Spleen (tissue), 11 donors: ENCODE measurements at regions not wholly inside any gene's neighbourhood (a gene's known extent, or its start where the extent isn't known, plus 50 kb on each side); places are given as distances from the start of the nearest gene placed in this dataset.
"Not testable (repeated sequence)": the region's sequence is repeated elsewhere in the genome, so short reads cannot be mapped to it uniquely, and the experiment has no call there.

Source experiments
- DNase-seq: peaks from one replicate; pipeline ENCODE4 v3.0.0-alpha.2; 2020
- H3K27ac ChIP-seq, 8 donors: fragments of 200-600 bp; sonication (generic) in 7 of 8; 1 replicate in 4 of 8; 2 replicates in 4 of 8; pipeline versions ENCODE4 v1.5.0 to v1.8.0; 2016 to 2021; ENCODE audit warnings: inconsistent platforms in 4 of 8, mild to moderate bottlenecking in 4 of 8, moderate library complexity in 1 of 8
- H3K27me3 ChIP-seq, 7 donors: fragments of 200-600 bp; sonication (generic) in 6 of 7; replicated peaks in 1 of 7; 1 replicate in 4 of 7; 2 replicates in 3 of 7; pipeline versions ENCODE4 v1.5.0 to v1.8.0; 2016 to 2021; ENCODE audit warnings: inconsistent platforms in 3 of 7, mild to moderate bottlenecking in 1 of 7
- H3K36me3 ChIP-seq, 6 donors: fragments of 200-600 bp; sonication (generic) in 5 of 6; 1 replicate in 4 of 6; 2 replicates in 2 of 6; pipeline versions ENCODE4 v1.5.0 to v1.8.0; 2016 to 2021; ENCODE audit warnings: inconsistent platforms in 2 of 6
- H3K4me1 ChIP-seq, 6 donors: fragments of 200-600 bp; sonication (generic) in 5 of 6; 1 replicate in 3 of 6; 2 replicates in 3 of 6; pipeline versions ENCODE4 v1.5.0 to v1.8.0; 2016 to 2021; ENCODE audit warnings: inconsistent platforms in 3 of 6
- H3K4me3 ChIP-seq, 8 donors: fragments of 200-600 bp; sonication (generic) in 7 of 8; 1 replicate in 4 of 8; 2 replicates in 4 of 8; pipeline versions ENCODE4 v1.5.0 to v1.8.0; 2016 to 2021; ENCODE audit warnings: inconsistent platforms in 4 of 8, mild to moderate bottlenecking in 4 of 8, moderate library complexity in 2 of 8
- H3K9me3 ChIP-seq, 8 donors: fragments of 200-600 bp; sonication (generic) in 7 of 8; 1 replicate in 4 of 8; 2 replicates in 4 of 8; pipeline versions ENCODE4 v1.5.0 to v1.8.0; 2016 to 2021; ENCODE audit warnings: inconsistent platforms in 4 of 8
- POLR2A ChIP-seq, 3 donors: fragments of 450-650 bp; IDR thresholded peaks; one replicate each; pipeline ENCODE4 v1.5.1; 2017; ENCODE audit warnings: antibody characterized with exemption in 3 of 3, mild to moderate bottlenecking in 1 of 3
- POLR2AphosphoS5 ChIP-seq, 3 donors: sonication (generic); formaldehyde crosslinking; IDR thresholded peaks; one replicate each; pipeline ENCODE4 v1.5.1; 2017; ENCODE audit warnings: antibody characterized with exemption in 3 of 3
- WGBS, 5 donors: extraction: QIAGEN DNeasy Blood & Tissue Kit in 3 of 5; methylation state at CpG; one replicate each; pipeline versions ENCODE4 v1.1.5 to v1.1.7; 2013 to 2018; 5-methylcytosine and 5-hydroxymethylcytosine counted together
- intact Hi-C: fragments of 100-400 bp; cut with DNase I; formaldehyde crosslinking; loops from one replicate; pipeline ENCODE4 v1.15.0; 2023; ENCODE audit warnings: low total_unique reads
- TF ChIP-seq, protein P1 (sequence below), 11 experiments: fragments of 200-600 bp in 7 of 11; fragments of 450-650 bp in 4 of 11; sonication (generic) in 4 of 11; IDR thresholded peaks in 8 of 11; conservative IDR thresholded peaks in 3 of 11; 1 replicate in 7 of 11; 2 replicates in 4 of 11; pipeline versions ENCODE4 v1.4.0 to v1.8.0; 2016 to 2021; ENCODE audit warnings: antibody characterized with exemption in 11 of 11, inconsistent platforms in 4 of 11, mild to moderate bottlenecking in 1 of 11
- donor health status: healthy with polysubstance abuse.
- donor health status: DM: no; HTN: no; CAD: no; lungs with moderate emphysema.
- donor health status: DM: no; HTN: no; CAD: no.
- donor health status: Bipolar disorder and iron deficiency.
- donor health status: healthy.
- donor health status: DM: no; HTN: no; CAD: no.
- donor health status: DM: yes; HTN: yes; CAD: no.

GRCh38 chr20:29324516-29325303 lies 1932.8 kb upstream of the DEFB115 start:
- H3K36me3 ChIP-seq, intact Hi-C loops, H3K27ac ChIP-seq, H3K4me1 ChIP-seq, H3K4me3 ChIP-seq, DNase-seq: not testable (repeated sequence)
- H3K27me3 ChIP-seq = peaks cover 0 to 74% (median 0%) of the 10 kb centered on the region in 7 donors
- WGBS, 5 donors = 38 to 78% (median 75%) methylated on average over 31 to 34 of the region's 34 CpGs
- peaks cover 0 to 64% (median 4%) of the 10 kb centered on the region in 8 donors for H3K9me3 ChIP-seq

DNA sequence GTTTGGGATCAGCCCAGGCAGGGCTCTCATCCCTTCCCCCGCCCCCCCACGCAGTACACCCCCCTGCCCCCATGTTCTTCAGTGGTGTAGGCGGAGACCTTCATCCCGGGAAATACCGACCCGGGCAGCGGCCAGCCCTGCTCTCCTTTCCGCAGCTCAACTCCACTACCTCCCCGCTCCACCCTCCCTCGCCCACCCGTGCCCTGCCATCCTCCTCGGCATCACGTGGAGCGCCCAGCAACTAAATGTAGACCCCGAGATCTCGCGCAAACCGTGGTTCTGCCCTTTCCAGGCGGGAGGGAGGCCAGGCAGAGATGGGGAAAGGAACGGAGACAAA lies 1932.2 kb upstream of the DEFB115 start:
- no peak overlapping the region for H3K4me3 ChIP-seq
- DNase-seq = no peak
- intact Hi-C loops = no loop called here

DNA sequence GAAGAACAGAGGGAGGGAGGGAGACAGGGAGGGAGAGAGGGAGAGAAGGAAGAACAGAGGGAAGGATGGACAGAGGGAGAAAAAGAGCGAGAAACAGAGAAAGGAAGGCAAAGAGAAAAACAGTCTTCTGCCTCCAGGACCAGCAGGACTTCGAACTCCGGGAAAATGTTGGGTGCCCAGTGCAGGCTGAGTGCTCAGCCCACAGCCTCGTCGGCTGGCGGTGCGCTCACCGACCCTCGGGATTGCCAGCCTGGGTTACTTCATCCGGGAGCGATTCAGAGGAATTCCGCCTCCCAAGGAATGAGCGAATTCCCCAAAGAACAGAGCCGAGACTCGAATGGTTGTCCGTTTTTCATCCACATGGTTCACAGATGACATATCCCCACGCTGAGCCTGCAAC lies 1931.7 kb upstream of the DEFB115 start:
- 33 to 87% (median 66%) methylated on average over 10 to 16 of the region's 17 CpGs for WGBS, 5 donors
- H3K36me3 ChIP-seq, intact Hi-C loops, DNase-seq, H3K4me3 ChIP-seq, H3K4me1 ChIP-seq, H3K27ac ChIP-seq: not testable (repeated sequence)
- H3K27me3 ChIP-seq = peaks cover 0 to 70% (median 0%) of the 10 kb centered on the region in 7 donors
- peaks cover 0 to 69% (median 12%) of the 10 kb centered on the region in 8 donors for H3K9me3 ChIP-seq

More for the DNA sequence above, 1932.2 kb upstream of the DEFB115 start:
- peaks cover 0 to 3% (median 0%) of the 10 kb centered on the region in 6 donors for H3K4me1 ChIP-seq
- TF ChIP-seq, protein P1, sequence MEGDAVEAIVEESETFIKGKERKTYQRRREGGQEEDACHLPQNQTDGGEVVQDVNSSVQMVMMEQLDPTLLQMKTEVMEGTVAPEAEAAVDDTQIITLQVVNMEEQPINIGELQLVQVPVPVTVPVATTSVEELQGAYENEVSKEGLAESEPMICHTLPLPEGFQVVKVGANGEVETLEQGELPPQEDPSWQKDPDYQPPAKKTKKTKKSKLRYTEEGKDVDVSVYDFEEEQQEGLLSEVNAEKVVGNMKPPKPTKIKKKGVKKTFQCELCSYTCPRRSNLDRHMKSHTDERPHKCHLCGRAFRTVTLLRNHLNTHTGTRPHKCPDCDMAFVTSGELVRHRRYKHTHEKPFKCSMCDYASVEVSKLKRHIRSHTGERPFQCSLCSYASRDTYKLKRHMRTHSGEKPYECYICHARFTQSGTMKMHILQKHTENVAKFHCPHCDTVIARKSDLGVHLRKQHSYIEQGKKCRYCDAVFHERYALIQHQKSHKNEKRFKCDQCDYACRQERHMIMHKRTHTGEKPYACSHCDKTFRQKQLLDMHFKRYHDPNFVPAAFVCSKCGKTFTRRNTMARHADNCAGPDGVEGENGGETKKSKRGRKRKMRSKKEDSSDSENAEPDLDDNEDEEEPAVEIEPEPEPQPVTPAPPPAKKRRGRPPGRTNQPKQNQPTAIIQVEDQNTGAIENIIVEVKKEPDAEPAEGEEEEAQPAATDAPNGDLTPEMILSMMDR (IDR thresholded peaks at IDR 0.05 in 8 of 11, conservative IDR thresholded peaks at IDR 0.05 in 3 of 11) = no peak
- TF ChIP-seq POLR2A (IDR thresholded peaks at IDR 0.05) (no peak), POLR2AphosphoS5 (IDR thresholded peaks at IDR 0.05) (no peak)
- 44 to 77% (median 73%) methylated on average over 20 of the region's 20 CpGs for whole genome bisulfite sequencing, 5 donors
- peaks cover 0 to 68% (median 7%) of the 10 kb centered on the region in 8 donors for H3K9me3 ChIP-seq
- no peak overlapping the region for H3K27ac ChIP-seq
- peaks cover 0 to 70% (median 0%) of the 10 kb centered on the region in 7 donors for H3K27me3 ChIP-seq
- no peaks in the 10 kb centered on the region for H3K36me3 ChIP-seq

DNA sequence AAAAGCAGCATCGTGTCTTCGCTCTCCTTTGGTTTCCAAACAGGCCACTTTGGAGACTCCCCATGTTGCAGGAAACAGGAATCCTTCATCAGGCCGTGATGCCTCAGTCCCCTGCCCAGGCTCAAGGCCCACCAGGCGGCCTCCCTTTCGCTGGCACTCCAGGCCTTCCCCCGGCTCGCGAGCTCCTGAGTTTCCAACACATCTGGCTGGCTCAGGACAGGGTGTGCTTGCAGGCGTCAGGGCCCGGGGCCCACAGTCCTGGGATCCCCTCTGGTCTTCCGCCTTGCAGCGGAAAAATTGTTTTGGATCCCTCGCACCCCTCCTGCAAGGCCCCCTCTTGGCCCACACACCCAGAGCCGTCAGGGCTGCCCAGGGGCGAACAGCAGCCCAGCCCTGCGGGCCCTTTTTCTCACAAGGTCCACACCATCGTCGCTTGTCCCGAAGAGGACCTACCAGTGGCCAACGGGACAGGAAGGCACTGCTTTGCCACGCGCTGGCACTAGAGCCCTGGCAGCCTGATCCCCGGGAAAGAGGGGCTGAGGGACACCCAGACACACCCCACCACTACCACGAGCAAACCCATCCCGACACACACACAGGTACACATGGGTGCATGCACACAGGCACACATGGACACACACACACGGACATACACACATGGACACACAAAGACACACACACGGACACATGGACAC lies 1930.9 kb upstream of the DEFB115 start:
- peaks cover 0 to 3% (median 0%) of the 10 kb centered on the region in 6 donors for H3K4me1 ChIP-seq
- no peak overlapping the region for H3K4me3 ChIP-seq
- TF ChIP-seq, protein P1 (IDR thresholded peaks at IDR 0.05 in 8 of 11, conservative IDR thresholded peaks at IDR 0.05 in 3 of 11) = no peak
- no peak for TF ChIP-seq POLR2AphosphoS5 (IDR thresholded peaks at IDR 0.05)
- TF ChIP-seq POLR2A (IDR thresholded peaks at IDR 0.05) = no peak
- no peaks in the 10 kb centered on the region for H3K36me3 ChIP-seq
- DNase-seq = peak; percentile 78
- peaks cover 0 to 69% (median 12%) of the 10 kb centered on the region in 8 donors for H3K9me3 ChIP-seq
- intact Hi-C loops = no loop called here
- no peak overlapping the region for H3K27ac ChIP-seq
- H3K27me3 ChIP-seq = peaks cover 0 to 75% (median 0%) of the 10 kb centered on the region in 7 donors
- 61 to 78% (median 75%) methylated on average over 27 of the region's 27 CpGs for WGBS, 5 donors
